ENCODE measurements at regions not wholly inside any gene's neighbourhood (a gene's known extent, or its start where the extent isn't known, plus 50 kb on each side); places are given as distances from the start of the nearest gene placed in this dataset.

GRCh38 chr14:29353513-29353912 is 574.1 kb downstream of the PRKD1 start:
- H3K36me3 ChIP-seq, result no peaks in the 10 kb centered on the region
- H3K27me3 ChIP-seq, result no peaks in the 10 kb centered on the region
- ATAC-seq, result no peak
- TF ChIP-seq, protein P1, sequence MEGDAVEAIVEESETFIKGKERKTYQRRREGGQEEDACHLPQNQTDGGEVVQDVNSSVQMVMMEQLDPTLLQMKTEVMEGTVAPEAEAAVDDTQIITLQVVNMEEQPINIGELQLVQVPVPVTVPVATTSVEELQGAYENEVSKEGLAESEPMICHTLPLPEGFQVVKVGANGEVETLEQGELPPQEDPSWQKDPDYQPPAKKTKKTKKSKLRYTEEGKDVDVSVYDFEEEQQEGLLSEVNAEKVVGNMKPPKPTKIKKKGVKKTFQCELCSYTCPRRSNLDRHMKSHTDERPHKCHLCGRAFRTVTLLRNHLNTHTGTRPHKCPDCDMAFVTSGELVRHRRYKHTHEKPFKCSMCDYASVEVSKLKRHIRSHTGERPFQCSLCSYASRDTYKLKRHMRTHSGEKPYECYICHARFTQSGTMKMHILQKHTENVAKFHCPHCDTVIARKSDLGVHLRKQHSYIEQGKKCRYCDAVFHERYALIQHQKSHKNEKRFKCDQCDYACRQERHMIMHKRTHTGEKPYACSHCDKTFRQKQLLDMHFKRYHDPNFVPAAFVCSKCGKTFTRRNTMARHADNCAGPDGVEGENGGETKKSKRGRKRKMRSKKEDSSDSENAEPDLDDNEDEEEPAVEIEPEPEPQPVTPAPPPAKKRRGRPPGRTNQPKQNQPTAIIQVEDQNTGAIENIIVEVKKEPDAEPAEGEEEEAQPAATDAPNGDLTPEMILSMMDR (IDR thresholded peaks at IDR 0.05), result no peak
- no peak for TF ChIP-seq POLR2A (IDR thresholded peaks at IDR 0.05)
- intact Hi-C loops (cut with DNase I), result no loop called here
- H3K9me3 ChIP-seq, result no peaks in the 10 kb centered on the region
- no peak overlapping the region for H3K4me3 ChIP-seq
- no peak overlapping the region for H3K27ac ChIP-seq
- no peaks in the 10 kb centered on the region for H3K4me1 ChIP-seq
- DNase-seq, result no peak
- WGBS (ENCODE audit: insufficient coverage, low coverage, low lambda C conversion rate, missing lambda C conversion rate), result 80% methylated on average over 5 of the region's 5 CpGs

- WGBS (ENCODE audit: insufficient coverage, low coverage, low lambda C conversion rate, missing lambda C conversion rate), result 61% methylated on average over 4 of the region's 4 CpGs
- Histone ChIP-seq H3K4me3 (no peak overlapping the region), H3K9me3 (no peaks in the 10 kb centered on the region), H3K27me3 (no peaks in the 10 kb centered on the region), H3K36me3 (no peaks in the 10 kb centered on the region), H3K27ac (no peak overlapping the region), H3K4me1 (no peaks in the 10 kb centered on the region)
- no peak for DNase-seq
- TF ChIP-seq, protein P1 (IDR thresholded peaks at IDR 0.05), result no peak
- no peak for TF ChIP-seq POLR2A (IDR thresholded peaks at IDR 0.05)
- intact Hi-C loops (cut with DNase I), result no loop called here
- ATAC-seq, result no peak
Measured at GRCh38 chr14:29354486-29354885, 573.2 kb downstream of the PRKD1 start.

DNA sequence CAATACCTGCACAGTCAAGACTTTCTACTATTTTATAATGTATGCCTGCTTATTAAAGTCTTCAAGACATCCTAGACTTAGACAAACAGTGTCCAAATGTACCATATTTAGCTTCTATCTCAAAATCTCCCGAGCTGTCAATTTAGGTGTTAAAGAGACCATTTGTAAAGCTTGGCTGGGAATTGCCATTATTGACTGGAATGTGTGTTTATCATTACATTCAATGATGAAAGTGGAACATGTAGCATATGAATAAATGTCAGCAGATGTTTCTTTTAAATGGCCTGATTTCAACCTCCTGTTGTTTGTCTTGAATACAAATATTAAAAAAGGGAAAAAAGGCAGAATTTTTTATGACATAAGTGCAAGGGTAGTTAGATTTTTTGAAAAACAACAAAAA is 572.3 kb downstream of the PRKD1 start:
- no peak for DNase-seq
- Histone ChIP-seq H3K36me3 (no peaks in the 10 kb centered on the region), H3K9me3 (no peaks in the 10 kb centered on the region), H3K27me3 (no peaks in the 10 kb centered on the region), H3K27ac (no peak overlapping the region), H3K4me3 (no peak overlapping the region), H3K4me1 (no peaks in the 10 kb centered on the region)
- WGBS (ENCODE audit: insufficient coverage, low coverage, low lambda C conversion rate, missing lambda C conversion rate), result 17% methylated on average over 1 of the region's 1 CpG
- ATAC-seq, result no peak
- TF ChIP-seq, protein P1 (IDR thresholded peaks at IDR 0.05), result no peak
- no peak for TF ChIP-seq POLR2A (IDR thresholded peaks at IDR 0.05)
- intact Hi-C loops (cut with DNase I), result no loop called here

DNA sequence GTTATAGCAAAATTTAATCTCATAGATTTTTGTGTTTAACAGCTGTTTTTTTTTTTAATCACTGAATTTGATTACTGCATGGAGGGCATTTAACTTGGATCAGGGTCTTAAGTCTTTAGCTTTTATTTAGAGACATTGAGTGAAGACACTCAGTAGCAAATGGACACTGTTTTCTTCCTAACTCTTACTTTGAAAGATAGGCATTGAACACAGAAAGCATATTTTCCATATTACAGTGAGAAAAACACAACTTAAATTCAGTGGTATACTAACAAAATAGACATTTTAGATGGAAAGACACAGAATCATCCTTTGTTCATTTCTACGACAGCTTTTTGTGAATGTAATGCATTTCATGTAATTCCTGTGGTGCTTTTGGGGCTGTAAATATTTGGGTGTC is 571.8 kb downstream of the PRKD1 start:
- no peaks in the 10 kb centered on the region for H3K27me3 ChIP-seq
- no peaks in the 10 kb centered on the region for H3K36me3 ChIP-seq
- H3K4me3 ChIP-seq, result no peak overlapping the region
- no peak for ATAC-seq
- H3K4me1 ChIP-seq, result no peaks in the 10 kb centered on the region
- no peak for DNase-seq
- 75% methylated on average over 1 of the region's 1 CpG for WGBS (ENCODE audit: insufficient coverage, low coverage, low lambda C conversion rate, missing lambda C conversion rate)
- TF ChIP-seq POLR2A (IDR thresholded peaks at IDR 0.05), result no peak
- TF ChIP-seq, protein P1 (IDR thresholded peaks at IDR 0.05), result no peak
- H3K27ac ChIP-seq, result no peak overlapping the region
- no peaks in the 10 kb centered on the region for H3K9me3 ChIP-seq
- intact Hi-C loops (cut with DNase I), result no loop called here

- Histone ChIP-seq H3K27me3 (no peaks in the 10 kb centered on the region), H3K27ac (no peak overlapping the region), H3K9me3 (no peaks in the 10 kb centered on the region), H3K36me3 (no peaks in the 10 kb centered on the region), H3K4me1 (no peaks in the 10 kb centered on the region), H3K4me3 (no peak overlapping the region)
- 54% methylated on average over 3 of the region's 3 CpGs for whole genome bisulfite sequencing (ENCODE audit: insufficient coverage, low coverage, low lambda C conversion rate, missing lambda C conversion rate)
- TF ChIP-seq, protein P1 (IDR thresholded peaks at IDR 0.05), result no peak
- ATAC-seq, result no peak
- intact Hi-C loops (cut with DNase I), result no loop called here
- DNase-seq, result no peak
Measured at GRCh38 chr14:29360656-29361055, 567.0 kb downstream of the PRKD1 start.
